EL (cell line): ENCODE measurements at regions not wholly inside any gene's neighbourhood (a gene's known extent, or its start where the extent isn't known, plus 50 kb on each side); places are given as distances from the start of the nearest gene placed in this dataset.

Experiments
- DNase-seq: peaks from one replicate; pipeline ENCODE4 v3.0.0-alpha.2; 2016

DNA sequence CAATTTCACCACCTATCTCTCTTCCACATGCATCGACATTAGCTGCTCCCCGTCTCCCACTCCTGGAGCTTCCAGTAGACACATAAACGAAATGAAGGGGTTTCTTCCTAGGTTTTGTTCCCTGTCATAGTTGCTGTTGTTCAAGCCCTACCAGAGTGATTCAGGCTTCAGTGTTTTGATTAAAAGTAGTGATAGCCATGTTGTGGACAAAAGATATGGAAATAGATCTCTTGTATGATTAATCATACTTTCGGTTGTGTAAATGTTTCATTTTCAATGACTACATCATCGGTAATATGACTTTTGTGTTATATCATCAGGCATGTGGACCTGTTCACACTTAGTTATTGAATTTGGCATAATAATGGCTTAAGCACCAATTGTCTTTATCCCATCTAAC, 96.5 kb upstream of the KLF3 start:
- DNase-seq, result peak; percentile 2

GRCh38 chr4:38568768-38569167, 95.2 kb upstream of the KLF3 start:
- DNase-seq, result no peak

GRCh38 chr4:38570647-38571276, 93.2 kb upstream of the KLF3 start:
- DNase-seq, result no peak

GRCh38 chr4:38572793-38573192, 91.2 kb upstream of the KLF3 start:
- DNase-seq, result no peak

- no peak for DNase-seq
Observed at GRCh38 chr4:38574559-38575333, 89.3 kb upstream of the KLF3 start.

- no peak for DNase-seq
Observed at GRCh38 chr4:38576767-38577166, 87.2 kb upstream of the KLF3 start.

- no peak for DNase-seq
Observed at GRCh38 chr4:38577462-38577861, 86.5 kb upstream of the KLF3 start.

GRCh38 chr4:38581426-38582106, 82.4 kb upstream of the KLF3 start:
- no peak for DNase-seq

- DNase-seq, result no peak
Observed at GRCh38 chr4:38582445-38582844, 81.6 kb upstream of the KLF3 start.

DNA sequence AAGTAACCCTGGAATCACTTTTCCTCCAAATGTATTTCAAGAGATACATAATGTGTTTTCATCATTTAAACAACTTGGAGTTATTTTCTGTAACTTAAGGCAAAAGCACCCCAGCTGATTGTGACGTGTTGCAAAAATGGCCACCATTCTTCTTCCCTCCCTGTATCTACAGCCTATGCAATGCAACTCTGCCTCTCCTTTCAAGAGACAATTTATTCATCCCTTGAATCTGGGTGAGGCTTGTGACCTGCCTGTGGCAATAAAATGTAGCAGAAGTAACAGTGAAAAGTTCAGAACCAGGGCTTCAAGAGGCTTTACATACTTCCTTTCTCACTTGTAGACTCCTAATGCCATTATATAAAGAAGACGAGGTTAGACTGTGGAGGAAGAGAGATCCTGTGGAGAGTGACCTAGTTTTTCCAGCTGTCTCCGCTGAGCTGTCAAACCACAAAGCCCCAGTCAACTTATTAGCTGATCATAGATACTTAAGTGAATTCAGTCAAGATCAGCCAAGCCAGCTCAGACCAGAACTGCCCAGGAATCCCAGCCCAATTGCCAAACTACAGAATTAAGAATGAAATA, 81.0 kb upstream of the KLF3 start:
- no peak for DNase-seq

DNA sequence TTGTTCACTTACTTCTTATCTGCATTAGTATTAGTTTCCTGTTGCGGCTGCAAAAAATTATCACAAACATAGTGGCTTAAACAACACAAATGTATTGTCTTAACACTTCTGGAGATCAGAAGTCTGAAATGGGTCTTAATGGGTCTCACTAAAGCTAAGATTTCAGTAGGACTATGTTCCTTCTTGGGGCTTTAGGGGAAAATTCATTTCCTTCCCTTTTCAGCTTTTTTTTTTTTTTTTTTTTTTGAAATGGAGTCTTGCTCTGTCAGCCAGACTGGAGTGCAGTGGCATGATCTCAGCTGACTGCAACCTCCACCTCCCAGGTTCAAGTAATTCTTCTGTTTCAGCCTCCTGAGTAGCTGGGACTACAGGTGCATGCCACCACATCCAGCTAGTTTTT, 78.1 kb upstream of the KLF3 start:
- DNase-seq, result no peak

- DNase-seq, result no peak
Observed at GRCh38 chr4:38587106-38587505, 76.9 kb upstream of the KLF3 start.

- DNase-seq, result no peak
Observed at GRCh38 chr4:38590046-38590445, 74.0 kb upstream of the KLF3 start.

- DNase-seq, result no peak
Observed at GRCh38 chr4:38591617-38592337, 72.2 kb upstream of the KLF3 start.

DNA sequence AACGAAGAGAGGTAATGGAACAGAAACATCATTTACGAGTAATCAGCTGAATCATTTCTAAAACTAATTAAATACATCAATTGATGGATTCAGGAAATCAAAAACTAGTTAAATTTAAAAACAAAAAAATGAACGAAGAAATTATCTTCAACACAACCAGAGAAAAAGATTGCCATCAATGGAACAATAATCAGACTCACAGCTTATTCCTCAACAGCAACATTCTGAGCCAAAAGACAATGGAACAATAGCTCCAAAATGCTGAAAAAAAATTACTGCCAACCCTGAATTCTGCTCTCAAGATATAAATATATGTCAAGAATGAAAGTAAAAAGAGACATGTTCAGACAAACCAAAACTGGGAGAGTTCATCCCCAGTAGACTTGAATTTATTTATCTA, 65.5 kb upstream of the KLF3 start:
- DNase-seq, result no peak

DNA sequence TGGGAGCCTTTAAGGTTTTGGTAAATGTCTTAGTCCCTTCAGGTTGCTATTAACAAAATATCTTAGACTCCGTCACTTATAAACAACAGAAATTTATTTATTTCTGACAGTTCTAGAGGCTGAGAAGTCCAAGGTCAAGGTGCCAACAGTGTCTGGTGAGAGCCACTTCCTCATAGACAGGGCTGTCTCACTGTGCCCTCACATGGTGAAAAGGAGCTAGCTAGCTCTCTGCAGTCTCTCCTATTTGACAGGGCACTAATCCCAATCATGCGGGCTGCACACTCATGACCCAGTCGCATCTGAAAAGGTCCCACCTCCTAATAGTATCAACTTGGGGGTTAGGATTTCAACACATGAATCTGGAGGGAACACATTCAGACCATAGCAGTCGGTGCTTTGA, 63.4 kb upstream of the KLF3 start:
- DNase-seq, result no peak

GRCh38 chr4:38601244-38601915, 62.6 kb upstream of the KLF3 start:
- peak; percentile 33 for DNase-seq

- no peak for DNase-seq
Observed at GRCh38 chr4:38601916-38602291, 62.1 kb upstream of the KLF3 start.

GRCh38 chr4:38603652-38604051, 60.3 kb upstream of the KLF3 start:
- no peak for DNase-seq

GRCh38 chr4:38605181-38605752, 58.7 kb upstream of the KLF3 start:
- no peak for DNase-seq

DNA sequence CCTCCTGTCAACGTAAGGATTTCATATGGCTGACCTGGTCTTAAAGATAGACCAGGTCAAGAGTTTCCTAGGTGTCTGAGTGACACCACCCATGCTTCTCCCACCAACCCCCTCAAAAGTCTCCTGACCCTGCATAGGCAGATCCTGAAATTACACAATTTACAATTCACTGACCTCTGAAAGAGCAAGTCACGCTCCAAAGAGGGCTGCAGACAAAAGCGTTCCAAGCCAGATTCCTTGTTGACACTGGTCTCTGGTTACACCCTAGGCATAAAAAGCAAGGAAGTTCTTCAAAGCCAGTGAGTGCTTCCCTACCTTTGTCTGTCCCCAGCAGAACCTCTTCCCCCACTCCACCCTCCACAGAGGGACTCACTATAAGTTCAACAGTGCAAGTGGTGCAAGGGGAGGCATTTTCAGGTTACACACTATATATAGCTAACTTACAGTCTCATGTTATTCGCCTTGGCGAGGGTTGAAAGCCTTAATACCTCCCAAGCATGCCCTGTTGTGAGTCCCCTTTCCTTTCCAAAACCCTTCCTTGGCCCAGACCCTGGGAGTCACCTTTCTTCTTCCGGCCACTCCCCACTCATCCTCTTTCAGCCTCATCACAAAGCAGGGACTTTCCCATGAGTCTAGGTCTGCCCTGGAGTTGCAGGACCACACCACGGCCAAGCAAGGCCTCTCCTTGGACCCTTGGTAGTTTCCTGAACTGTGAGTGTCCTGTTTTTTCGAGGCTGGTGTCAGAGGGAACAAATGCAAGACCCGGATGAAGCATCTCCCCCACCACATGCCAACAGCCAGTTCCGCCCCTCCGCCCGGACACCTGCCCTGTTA, 58.0 kb upstream of the KLF3 start:
- no peak for DNase-seq

GRCh38 chr4:38606587-38606905, 57.5 kb upstream of the KLF3 start:
- no peak for DNase-seq
